ENCODE measurements at regions not wholly inside any gene's neighbourhood (a gene's known extent, or its start where the extent isn't known, plus 50 kb on each side); places are given as distances from the start of the nearest gene placed in this dataset.
A peak's percentile ranks its signal among the peaks of the same experiment; 100 is the strongest.

GRCh38 chr3:164577667-164578210, 500.6 kb downstream of the SI start:
- Histone ChIP-seq H4K91ac (ENCODE audit: insufficient read length, low read depth, low read length) (no peak overlapping the region), H2BK12ac (ENCODE audit: insufficient read length, low read depth, low read length) (no peak overlapping the region), H4K8ac (replicated peaks; ENCODE audit: insufficient read length, low read depth, low read length) (no peak overlapping the region), H3K4ac (ENCODE audit: low read depth, low read length) (no peak overlapping the region), H4K5ac (ENCODE audit: insufficient read length, low read depth, low read length) (no peak overlapping the region), H3K9me3 (ENCODE audit: control insufficient read depth, low read depth, low read length) (no peaks in the 10 kb centered on the region), H3K4me2 (ENCODE audit: insufficient read depth, insufficient read length, low read length) (no peak overlapping the region), H3K79me2 (ENCODE audit: insufficient read depth, low read length) (no peaks in the 10 kb centered on the region), H3T11ph (ENCODE audit: low read length) (no peak overlapping the region), H3K23ac (ENCODE audit: insufficient read length, low read depth, low read length) (no peak overlapping the region), H3K79me1 (ENCODE audit: insufficient read depth, low read depth, low read length, poor library complexity, severe bottlenecking) (no peaks in the 10 kb centered on the region), H3K18ac (ENCODE audit: insufficient read length, low read depth, low read length) (no peak overlapping the region), H2AFZ (ENCODE audit: low read length) (no peak overlapping the region), H4K20me1 (ENCODE audit: control insufficient read depth, insufficient read depth, insufficient read length) (no peaks in the 10 kb centered on the region), H3K9ac (ENCODE audit: extremely low read depth, insufficient read length, low read length) (no peak overlapping the region), H2AK5ac (ENCODE audit: insufficient read length, low read length) (no peak overlapping the region), H3K56ac (ENCODE audit: insufficient read length, low read depth, low read length) (no peak overlapping the region), H3K4me1 (ENCODE audit: insufficient read depth, low read length) (no peaks in the 10 kb centered on the region), H2BK15ac (ENCODE audit: low read depth, low read length) (no peak overlapping the region), H2BK20ac (ENCODE audit: low read depth, low read length, poor library complexity, severe bottlenecking) (no peak overlapping the region), H3K14ac (ENCODE audit: insufficient read depth, low read length) (no peak overlapping the region), H2BK120ac (ENCODE audit: low read depth, low read length, poor library complexity, severe bottlenecking) (no peak overlapping the region), H3K23me2 (ENCODE audit: insufficient read length, low read depth, low read length, poor library complexity, severe bottlenecking) (no peaks in the 10 kb centered on the region), H3K27ac (ENCODE audit: insufficient read length, low read depth, low read length) (no peak overlapping the region), H3K27me3 (ENCODE audit: insufficient read depth, low read length) (no peaks in the 10 kb centered on the region), H2BK5ac (ENCODE audit: insufficient read length, low read length) (no peak overlapping the region)
- no peaks in the 10 kb centered on the region for H3K4me1 Mint-ChIP-seq
- no peak overlapping the region for H3K4me3 Mint-ChIP-seq
- no CpG with 5 or more reads among the region's 2 CpGs for WGBS (ENCODE audit: extremely low coverage, insufficient read length, low lambda C conversion rate)
- H3K36me3 Mint-ChIP-seq (ENCODE audit: insufficient read depth in 1 of 3, low read depth in 3 of 3) = no peaks in the 10 kb centered on the region
- no peaks in the 10 kb centered on the region for H3K27me3 Mint-ChIP-seq (ENCODE audit: low read depth)
- DNase-seq = no peak
- H3K9me3 Mint-ChIP-seq = no peaks in the 10 kb centered on the region
- 0 out of 7 replicates have a peak overlapping the region, but pooled peaks of 1 of the 3 experiments have one; percentile 11 for H3K27ac Mint-ChIP-seq
- TF ChIP-seq CTCF (conservative IDR thresholded peaks at IDR 0.05) = no peak
